ENCODE measurements at regions not wholly inside any gene's neighbourhood (a gene's known extent, or its start where the extent isn't known, plus 50 kb on each side); places are given as distances from the start of the nearest gene placed in this dataset.
"Not testable (repeated sequence)": the region's sequence is repeated elsewhere in the genome, so short reads cannot be mapped to it uniquely, and the experiment has no call there.

DNA sequence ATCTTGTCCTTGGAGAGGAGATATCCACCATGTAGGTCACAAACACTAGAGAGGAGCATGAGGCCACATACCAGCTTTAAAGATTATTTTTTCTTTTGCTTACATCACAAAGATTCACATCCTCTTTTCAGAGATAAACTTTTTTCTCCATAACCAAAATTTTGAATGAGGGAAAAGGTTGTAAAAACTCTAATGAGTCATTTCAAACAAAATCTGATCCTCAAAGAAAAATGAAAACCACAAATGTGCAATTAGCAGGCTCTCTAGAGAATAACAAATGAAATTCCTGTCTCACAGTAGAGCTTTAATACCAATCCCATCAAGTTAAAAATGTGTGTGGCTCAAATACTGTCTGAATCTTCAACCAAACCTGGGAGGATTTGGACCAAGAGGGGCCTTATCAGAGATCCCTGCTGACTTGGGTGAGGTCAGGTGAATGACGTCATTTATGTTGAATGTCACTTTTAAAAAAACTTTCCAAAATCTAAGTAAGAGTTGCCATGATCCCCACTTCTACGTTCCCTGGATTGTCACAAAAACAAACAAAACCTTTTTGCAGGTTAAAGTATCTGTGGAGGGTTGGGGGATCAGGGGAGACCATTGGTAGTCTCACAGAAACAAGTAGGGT, 261.5 kb upstream of the NPSR1 start:
- no peak for DNase-seq

DNA sequence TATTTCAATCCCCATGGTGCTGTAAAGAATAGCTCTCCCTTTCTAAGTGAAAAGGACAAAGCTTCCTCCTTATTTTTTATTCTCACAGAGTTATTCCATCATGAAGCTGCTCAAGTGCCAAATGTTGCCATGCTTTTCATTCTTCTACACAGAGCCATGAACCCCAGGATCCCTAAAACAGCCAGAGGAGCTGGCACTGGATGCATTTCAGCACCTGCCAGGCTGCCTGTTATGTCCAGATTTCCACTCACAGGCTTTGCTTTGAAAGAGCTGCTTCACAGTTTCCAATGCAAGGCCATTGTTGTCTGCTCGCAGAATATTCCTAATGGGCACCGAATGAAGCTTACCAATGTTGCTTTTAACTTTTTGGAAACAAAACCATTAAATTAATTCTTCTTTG, 256.2 kb upstream of the NPSR1 start:
- no peak for DNase-seq

DNA sequence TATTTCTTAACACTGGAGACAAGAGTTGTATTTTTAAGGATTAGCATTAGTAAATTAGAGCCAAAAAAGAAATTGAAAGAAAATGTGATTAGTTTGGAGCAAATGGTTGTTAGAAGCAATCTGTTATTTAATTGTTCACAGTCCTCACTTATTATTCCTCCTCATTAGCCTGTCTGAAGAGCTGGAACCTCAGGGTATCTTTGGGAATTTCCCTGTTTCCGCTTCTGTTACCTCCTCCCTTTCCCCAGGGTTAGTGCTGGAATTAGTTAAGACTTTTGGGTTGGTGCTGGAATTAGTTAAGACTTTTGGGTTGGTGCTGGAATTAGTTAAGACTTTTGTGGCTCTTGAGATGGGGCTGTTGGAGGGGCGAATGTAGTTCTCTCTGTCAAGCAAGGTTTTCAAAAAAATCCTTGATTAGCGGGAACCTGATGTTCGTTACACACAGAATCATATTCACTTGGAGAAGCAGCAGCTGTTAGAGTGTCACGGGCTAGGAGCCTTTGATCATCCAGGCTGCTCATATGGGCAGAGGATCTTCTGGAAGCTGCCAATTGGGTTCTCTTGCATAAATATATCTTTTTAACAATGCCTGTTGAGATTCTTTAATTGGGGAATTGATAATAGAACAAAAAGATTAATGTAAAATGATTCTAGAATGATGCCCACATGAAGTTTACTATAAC, 251.0 kb upstream of the NPSR1 start:
- no peak for DNase-seq

DNA sequence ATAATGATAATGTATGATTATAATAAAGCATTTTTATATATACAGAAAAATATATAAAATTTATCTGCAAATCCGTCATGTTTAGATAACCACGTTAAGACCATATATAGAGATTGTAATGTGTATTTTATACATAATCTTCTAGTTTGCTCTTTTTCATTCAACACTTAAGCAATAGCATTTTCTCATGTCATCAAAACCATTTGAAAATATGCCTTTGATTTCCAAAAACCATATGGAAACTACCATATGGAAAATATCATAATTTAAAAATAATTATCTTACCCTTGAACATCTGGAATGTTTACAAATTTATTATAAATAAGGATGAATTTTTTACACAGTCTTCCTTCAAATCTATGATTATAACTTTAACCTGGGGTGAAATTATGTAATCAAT, 250.4 kb upstream of the NPSR1 start:
- DNase-seq: no peak

DNA sequence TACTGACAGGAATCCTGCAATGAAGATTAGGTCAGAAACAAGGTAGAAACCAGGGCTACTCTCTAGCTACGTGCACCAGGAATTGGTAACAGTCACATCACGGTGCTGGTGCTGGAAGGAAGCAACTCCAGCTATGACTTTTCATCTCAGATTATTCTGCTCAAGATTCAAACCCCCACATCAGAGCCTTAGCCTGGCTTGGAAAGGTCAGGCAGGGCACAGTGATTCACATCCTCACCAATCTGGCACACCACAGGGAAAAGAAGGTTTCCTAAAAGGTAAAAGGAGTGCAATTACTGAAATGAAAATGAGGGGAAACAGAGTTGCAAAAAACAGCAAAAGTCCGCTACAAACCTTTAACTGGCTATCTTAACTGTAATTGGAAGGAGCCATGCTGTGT, 240.2 kb upstream of the NPSR1 start:
- DNase-seq: no peak

DNA sequence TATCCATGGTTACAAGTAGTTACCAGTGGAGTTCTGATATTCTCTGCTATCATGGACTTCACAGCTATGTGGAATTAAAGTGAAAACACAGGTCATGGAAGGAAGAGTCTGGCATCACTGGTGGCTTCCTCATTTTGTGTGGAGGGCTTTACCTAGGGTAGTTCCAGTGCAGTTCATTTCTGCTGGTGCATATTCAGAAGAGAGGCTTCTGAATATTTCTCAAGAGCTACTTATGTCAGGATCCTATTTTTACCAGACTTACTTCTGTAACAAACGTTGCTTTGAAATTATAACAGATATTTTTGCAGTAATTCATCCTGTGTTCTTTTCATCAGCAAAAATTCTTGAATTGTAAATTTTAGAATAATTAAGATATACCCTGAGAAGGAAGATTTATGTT, 236.5 kb upstream of the NPSR1 start:
- DNase-seq: no peak

DNA sequence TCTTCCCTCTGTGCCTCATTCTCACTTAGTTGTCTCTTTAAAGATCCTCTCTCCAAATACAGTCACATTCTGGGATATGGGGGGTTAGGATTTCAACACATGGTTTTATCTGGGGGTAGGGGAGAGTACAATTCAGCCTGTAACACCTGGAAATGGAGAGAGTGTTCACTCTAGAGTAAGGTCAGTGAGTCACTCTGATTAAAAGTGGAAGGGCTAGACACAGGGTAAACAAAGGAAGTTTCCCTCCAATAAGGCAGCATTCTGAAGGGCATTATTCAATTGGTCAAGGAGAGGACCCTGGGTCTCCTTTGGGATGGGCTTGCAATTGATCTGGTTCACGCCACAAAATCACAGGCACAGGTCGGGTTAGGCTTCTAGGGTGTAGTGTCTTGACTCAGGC, 232.8 kb upstream of the NPSR1 start:
- DNase-seq: no peak

DNA sequence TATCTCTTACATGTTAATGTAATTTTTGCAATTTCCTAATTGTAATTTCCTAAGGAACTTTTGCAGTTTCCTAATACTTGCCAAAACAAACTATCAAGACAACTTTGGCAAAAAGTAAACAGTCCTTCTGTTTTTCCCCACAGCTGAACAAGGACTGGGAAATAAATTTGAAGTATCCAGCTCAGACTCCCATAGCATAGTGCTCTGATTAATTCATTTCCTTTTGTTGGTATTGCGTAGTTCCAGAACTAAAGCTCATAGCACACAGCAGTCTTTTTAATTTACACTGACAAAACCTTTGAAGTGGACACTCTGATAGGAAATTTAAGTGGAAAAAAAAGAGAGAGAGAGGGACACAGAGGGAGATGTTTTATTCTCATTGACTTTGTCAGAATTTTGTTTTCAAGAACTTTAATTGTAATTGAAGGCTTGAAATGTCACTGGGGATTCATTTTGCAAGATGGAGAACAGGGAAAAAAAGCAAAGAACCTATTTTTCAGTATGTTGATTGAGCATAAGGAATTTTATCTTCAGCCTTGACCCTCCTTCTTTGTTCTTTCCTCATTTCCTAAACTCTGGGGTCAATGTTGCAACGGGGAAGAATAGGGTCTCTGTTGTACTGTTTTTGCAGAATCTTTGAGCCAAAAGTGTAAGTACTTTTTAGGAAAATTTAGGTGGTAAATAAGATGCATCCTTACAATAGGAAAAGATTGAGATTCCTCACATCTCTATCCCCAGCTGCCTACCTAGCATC, 232.2 kb upstream of the NPSR1 start:
- no peak for DNase-seq

DNA sequence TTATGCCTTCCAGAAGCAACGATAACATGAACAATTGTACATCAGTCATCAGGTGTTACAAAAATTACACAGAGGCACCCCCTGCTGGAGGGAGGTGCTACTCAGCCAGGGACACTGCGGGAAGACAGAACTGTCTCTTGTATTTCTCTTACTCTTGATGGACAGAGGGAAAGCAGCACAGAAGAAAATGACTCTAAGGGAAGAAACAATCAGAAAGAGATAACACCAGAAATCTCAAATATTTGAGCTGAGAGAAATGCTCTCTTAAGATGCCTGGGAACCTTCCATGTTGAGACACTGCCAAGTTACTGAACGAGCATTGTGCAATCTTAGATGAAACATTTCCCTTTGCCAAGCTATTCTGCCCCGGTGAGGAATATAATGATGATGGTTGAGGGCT, 227.6 kb upstream of the NPSR1 start:
- no peak for DNase-seq

DNA sequence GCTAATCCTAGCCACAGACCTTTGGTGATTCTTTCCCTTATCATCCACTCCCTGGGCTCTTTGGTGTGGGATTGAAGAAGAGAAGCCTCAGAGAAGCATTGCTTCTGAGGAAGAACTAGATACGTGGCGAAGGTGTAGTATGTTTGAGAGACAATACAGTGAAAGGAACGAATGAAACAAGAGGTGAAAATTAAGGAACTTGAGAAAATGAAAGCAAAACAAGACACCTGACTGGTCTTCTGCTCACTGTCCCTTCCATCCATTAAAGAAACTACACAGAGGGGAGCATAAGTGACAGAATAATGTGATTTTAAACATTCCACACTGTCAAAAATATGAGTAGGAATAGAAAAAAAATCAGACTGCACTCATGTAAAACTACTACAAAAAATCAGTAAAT, 219.6 kb upstream of the NPSR1 start:
- DNase-seq: no peak

DNA sequence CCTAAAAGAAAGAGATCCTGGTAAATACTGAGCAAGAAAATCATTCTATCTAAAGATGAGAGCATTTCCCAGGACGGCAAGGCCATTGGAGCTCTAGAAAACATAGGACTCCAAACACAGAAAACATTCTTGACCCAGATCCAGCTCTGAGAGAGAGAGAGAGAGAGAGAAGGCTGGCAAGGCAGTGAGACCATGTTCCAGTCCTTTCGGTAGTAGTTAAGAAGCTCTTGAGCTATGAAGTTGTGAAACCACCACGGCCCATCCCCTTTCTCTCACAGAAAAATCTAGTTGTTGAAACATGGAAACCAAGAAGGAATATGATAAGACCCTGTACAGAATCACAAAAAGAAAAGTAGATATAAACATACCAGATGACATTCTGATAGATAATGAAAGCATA, 212.4 kb upstream of the NPSR1 start:
- DNase-seq: no peak

DNA sequence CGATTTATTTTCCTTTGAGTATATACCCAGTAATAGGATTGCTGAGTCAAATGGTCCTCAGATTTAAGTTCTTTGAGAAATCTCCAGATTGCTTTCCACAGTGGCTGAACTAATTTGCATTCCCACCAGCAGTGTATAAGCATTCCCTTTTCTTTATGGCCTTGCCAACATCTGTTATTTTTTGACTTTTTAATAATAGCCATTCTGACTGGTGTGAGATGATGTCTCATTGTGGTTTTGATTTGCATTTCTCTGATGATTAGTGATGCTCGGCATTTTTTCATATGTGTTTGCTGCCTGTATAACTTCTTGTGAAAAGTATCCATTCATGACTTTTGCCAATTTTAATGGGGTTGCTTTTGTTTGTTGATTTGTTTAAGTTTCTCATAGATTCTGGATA, 209.5 kb upstream of the NPSR1 start:
- DNase-seq: not testable (repeated sequence)

DNA sequence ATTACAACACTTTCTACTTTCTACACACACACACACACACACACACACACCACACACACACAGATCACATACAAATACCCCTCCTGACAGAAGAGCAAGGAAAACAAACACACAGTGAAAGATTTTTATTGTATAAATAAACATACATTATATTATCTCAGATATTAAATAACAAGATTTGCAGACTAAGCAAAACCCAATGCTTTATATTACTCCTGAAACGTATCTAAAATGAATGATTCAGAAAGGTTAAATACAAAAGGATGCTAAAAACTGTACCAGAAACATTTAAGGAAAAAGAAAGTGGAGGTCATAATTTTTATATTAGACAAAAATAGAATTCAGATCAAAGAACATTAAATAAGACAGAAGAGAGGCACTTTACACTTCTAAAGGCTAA, 208.3 kb upstream of the NPSR1 start:
- DNase-seq: no peak

DNA sequence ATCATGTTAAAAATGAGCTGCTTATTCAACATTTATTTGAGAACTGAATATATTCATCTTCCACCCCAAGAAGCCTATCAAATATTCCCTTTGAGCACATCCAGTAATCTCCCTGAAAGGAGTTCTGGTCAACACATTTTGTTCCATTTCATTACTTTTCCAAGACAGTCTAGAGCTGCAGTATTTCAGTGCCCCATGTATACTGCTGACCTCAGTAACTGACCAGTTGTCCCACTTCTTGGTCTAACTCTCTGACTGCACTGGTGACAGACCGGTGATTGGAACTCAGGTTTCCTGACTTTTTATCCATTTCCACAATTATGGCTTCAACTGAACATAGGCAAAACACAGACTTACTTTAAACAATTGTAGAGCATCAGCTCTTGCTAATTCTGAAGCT, 206.8 kb upstream of the NPSR1 start:
- no peak for DNase-seq

DNA sequence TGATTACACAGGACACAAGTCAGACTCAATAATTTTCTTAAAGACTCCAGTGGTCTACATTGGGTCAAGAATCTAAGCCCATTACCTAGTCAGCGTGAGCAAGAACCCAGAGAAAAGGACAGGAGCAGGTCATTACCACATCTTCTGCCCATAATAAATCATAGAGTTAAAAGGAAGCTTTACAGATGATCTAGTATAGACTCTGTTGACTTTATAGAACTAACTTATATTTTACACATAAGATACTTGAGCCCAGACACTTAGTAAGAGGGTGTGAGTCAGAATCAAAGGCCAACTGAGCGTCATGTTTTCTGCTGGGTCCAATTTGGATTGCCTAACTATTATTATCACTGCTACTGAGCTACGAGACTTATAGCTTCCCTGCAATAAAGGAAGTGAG, 206.1 kb upstream of the NPSR1 start:
- DNase-seq: no peak

DNA sequence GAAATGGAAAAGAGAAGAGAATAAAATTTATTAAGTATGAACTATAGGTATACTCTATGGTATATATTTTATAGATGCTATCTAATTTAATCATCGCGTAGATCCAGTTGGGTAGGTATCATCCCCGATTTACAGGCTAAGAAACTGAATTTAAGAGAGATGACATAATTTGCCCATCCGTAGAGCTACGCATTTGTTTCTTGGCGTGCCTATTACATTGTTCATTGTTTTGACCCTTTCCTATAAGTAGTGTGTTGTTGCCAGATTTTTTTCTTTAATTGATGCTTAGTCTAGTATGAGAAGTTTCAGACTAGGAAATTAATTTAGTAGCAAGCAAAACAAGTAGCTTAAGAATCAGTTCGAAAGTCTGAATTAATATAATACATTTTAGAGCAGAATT, 205.7 kb upstream of the NPSR1 start:
- no peak for DNase-seq

DNA sequence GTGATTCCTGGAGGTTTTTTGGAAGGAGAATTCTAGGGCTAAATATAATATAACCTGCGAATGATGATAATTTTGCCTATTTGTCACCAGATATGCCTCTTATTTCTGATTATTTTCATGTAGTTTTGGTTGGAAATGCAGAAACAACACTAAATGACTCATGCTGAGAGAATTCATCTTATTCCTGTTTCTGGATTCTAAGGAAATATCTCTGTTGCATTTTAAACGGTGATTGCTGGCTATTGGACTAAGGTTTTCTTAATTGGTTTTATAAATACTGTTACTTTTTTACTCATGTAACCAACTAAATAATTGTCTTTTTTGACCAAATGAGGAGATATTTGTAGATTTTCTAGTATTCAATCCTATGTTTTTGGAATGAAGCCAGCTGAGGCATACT, 204.9 kb upstream of the NPSR1 start:
- DNase-seq: no peak

DNA sequence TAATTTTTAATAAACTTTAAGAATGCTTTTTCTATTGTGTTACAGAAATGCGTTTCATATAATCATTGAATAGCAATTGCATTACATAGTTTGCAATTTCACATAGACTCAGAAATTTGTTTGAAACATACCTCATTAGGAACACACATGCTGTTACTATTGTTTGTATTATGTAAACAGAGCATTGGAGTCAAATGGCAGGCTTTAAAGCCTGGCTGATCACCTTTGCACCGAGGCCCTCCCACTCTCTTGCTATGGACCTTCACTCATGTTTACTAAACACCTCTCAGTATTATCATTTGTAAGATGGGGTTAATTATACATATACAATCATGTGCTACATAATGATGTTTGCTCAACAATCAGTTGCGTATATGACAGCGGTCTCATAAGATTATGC, 203.6 kb upstream of the NPSR1 start:
- DNase-seq: no peak

DNA sequence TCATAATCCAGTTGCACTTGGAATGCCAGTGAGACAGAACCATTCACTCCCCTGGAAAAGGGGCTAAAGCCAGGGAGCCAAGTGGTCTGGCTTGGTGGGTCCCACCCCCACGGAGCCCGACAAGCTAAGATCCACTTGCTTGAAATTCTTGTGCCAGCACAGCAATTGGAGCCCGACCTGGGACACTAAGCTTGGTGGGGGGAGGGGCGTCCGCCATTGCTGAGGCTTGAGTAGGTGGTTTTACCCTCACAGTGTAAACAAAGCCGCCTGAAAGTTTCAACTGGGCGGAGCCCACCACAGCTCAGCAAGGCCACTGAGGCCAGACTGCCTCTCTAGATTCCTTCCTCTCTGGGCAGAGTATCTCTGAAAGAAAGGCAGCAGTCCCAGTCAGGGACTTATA, 200.7 kb upstream of the NPSR1 start:
- no peak for DNase-seq

DNA sequence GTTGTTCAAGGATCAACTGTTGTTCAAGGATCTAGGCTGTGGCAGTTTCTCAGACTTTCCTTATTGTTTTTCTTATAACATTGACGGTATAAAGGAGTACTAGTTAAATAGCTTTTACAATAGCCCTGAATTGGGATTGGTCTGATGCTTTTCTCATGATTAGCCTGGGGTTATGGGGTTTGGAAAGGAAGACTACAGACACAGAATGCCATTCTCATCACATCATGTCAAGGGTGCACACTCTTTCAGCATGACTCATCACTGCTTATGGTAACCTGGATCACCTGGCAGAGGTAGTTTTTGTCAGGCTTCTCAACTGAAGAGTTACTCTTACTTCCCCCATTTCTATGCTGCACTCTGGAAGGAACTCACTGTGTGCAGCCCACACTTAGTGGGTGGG, 194.2 kb upstream of the NPSR1 start:
- DNase-seq: no peak

DNA sequence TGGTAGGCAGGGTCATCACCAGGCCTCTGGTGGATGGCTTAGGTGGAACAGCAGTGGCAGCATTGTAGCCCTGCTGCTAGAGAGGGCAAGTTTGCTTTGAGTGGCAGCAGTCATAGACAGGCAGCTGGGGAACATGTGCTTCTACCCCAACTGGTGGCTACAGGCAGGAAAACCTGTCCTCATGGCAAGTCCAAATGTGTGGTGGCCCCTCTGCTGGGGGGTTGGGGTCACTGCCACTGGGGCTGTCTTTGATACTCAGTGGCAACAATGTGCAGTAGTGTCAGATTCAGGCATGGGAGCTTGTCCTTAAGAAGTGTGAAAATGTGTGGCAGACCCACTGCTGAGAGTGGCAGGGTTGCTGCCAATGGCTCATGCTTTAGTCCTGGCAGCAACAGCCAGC, 186.2 kb upstream of the NPSR1 start:
- DNase-seq: no peak

DNA sequence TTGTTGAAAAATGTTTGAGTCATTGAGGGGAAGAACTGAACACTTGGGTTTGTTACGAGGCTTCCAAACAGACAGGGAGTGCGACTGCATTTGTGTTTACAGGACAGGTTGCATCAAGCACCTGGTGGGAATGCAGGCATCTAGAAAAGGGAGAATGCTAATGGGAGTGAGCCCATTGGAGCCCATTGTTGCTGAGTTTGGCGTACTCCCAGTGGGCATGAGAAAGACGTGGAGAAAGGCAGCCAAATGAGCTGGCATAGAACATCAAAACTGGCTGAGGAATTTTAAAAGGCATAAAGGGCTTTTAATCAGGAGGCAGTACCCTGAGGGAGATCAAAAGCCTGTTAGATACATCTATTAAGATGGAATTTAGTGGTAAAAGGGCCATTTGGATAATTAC, 171.6 kb upstream of the NPSR1 start:
- DNase-seq: no peak

DNA sequence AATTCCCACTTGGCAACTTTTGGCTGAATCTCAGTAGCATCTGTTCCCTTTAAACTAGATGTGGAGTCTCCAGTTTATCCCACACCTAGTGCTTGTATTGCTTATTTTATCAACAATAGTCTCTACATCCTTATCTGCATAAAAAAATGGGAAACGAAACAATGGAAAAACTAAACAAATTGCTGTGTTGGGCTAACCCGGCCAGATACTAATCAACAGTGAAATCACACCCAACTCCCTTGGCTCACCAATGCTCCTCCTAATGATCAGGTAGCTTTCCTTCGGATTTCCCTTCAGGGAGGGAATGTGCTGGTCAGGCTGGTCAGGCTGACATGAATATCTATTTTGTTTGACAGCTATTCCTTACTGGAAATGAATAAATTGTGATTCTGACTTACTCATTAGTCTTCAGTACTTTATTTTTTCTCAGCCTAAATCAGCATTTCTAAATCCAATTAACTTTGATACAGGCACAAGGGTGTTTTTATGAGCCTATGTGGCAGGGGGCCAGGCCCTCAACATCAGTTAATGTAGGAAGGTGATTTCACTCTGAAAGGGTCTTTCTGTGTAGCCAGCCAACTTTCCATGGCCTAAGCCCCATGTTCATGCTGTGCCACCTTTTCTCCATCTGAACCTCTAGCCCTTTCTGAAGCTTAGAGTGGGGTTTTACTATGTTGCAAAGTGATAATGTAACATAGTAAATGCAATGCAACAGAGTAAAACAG, 170.5 kb upstream of the NPSR1 start:
- DNase-seq: no peak

DNA sequence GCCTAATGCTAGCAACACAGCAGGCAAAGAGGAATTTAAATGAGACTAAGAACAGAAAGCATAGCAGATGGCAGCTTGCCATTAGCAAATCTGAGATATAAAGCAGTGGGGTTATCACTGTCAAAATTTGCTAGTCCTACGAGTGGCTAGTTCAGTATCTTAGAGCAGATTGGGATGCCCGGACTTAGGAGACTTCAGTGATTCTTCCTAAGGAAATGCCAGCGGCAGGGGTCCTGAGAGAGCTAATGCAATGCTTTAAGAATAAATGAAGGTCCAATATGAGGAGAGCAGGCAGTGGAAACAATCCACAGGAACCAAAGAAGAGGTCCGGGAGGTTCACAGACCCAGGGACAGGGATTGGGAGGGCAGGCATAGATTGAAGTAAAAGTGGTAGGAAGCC, 169.3 kb upstream of the NPSR1 start:
- no peak for DNase-seq
